H1 (cell line): ENCODE measurements at regions not wholly inside any gene's neighbourhood (a gene's known extent, or its start where the extent isn't known, plus 50 kb on each side); places are given as distances from the start of the nearest gene placed in this dataset.

Experiments used
- CTCF ChIA-PET: fragments of 300-600 bp; sonication (Branson Sonifier 250); formaldehyde crosslinking; loops from one replicate; lab custom pipeline; 2021; ENCODE audit not compliant: partially characterized antibody; lab: Charles Lee
- POLR2A ChIA-PET: fragments of 300-600 bp; sonication (Branson Sonifier 250); formaldehyde crosslinking; loops from one replicate; lab custom pipeline; 2021; ENCODE audit warnings: inconsistent platforms; ENCODE audit not compliant: partially characterized antibody; lab: Charles Lee
- DNase-seq, 2 experiments: peaks; one replicate each; pipeline versions ENCODE4 v3.0.0 to v3.0.0-alpha.2; 2010 to 2022; ENCODE audit warnings: low spot score in 2 of 2, low read depth in 1 of 2, mixed read lengths in 1 of 2
- FAIRE-seq: peaks from 2 replicates; lab custom pipeline; 2011; peaks lifted over from hg19 to GRCh38; lab: Jason Lieb, UNC
- H2AFZ ChIP-seq: 2 replicates; pipeline ENCODE4 v1.8.1; 2012; ENCODE audit warnings: low read length, inconsistent platforms
- H2AK5ac ChIP-seq: 2 replicates; pipeline ENCODE4 v1.6.1; 2013; ENCODE audit warnings: low read depth, low read length
- H2BK120ac ChIP-seq: replicated peaks from 2 replicates; pipeline ENCODE3; 2013; ENCODE audit warnings: low read depth, low read length, inconsistent platforms
- H2BK12ac ChIP-seq: 2 replicates; pipeline ENCODE4 v1.6.1; 2013; ENCODE audit warnings: low read depth, low read length
- H2BK15ac ChIP-seq: 2 replicates; pipeline ENCODE4 v1.6.1; 2013; ENCODE audit warnings: low read length
- H2BK20ac ChIP-seq: 2 replicates; pipeline ENCODE4 v1.6.1; 2013; ENCODE audit warnings: low read length
- H2BK5ac ChIP-seq: 2 replicates; pipeline ENCODE4 v1.6.1; 2013; ENCODE audit warnings: low read depth, low read length
- H3K14ac ChIP-seq: 2 replicates; pipeline ENCODE4 v1.6.1; 2013; ENCODE audit warnings: inconsistent platforms; ENCODE audit not compliant: insufficient read length
- H3K18ac ChIP-seq: 2 replicates; pipeline ENCODE4 v1.6.1; 2013; ENCODE audit warnings: low read length; ENCODE audit errors: extremely low read depth
- H3K23ac ChIP-seq: 2 replicates; pipeline ENCODE4 v1.6.1; 2013; ENCODE audit warnings: inconsistent platforms; ENCODE audit not compliant: insufficient read length
- H3K23me2 ChIP-seq: 2 replicates; pipeline ENCODE4 v1.6.1; 2013; ENCODE audit warnings: low read depth, low read length
- H3K27ac ChIP-seq: 2 replicates; pipeline ENCODE4 v1.6.1; 2011; ENCODE audit warnings: low read depth, low read length, inconsistent platforms
- H3K27me3 ChIP-seq, 4 experiments: replicated peaks in 1 of 4; 1 replicate in 1 of 4; 2 replicates in 3 of 4; pipeline versions ENCODE4 v1.6.1 to v1.8.1; 2011 to 2013; ENCODE audit warnings: low read length in 3 of 4, mild to moderate bottlenecking in 3 of 4, inconsistent platforms in 2 of 4, mixed read lengths in 2 of 4, moderate library complexity in 1 of 4; ENCODE audit not compliant: control insufficient read depth in 3 of 4, insufficient read depth in 3 of 4; ENCODE audit errors: extremely low read depth in 1 of 4
- H3K36me3 ChIP-seq, 4 experiments: 2 replicates each; pipeline versions ENCODE4 v1.6.1 to v1.8.1; 2011 to 2013; ENCODE audit warnings: mild to moderate bottlenecking in 4 of 4, low read length in 3 of 4, moderate library complexity in 2 of 4, control low read depth in 1 of 4, inconsistent platforms in 1 of 4; ENCODE audit not compliant: insufficient read depth in 4 of 4, control insufficient read depth in 2 of 4
- H3K4ac ChIP-seq: replicated peaks from 2 replicates; pipeline ENCODE3; 2013; ENCODE audit warnings: low read length, low read depth, mixed read lengths, inconsistent platforms; ENCODE audit not compliant: insufficient read length
- H3K4me1 ChIP-seq, 4 experiments: replicated peaks in 1 of 4; 1 replicate in 1 of 4; 2 replicates in 3 of 4; pipeline versions ENCODE4 v1.6.1 to v1.8.1; 2011 to 2013; ENCODE audit warnings: low read length in 3 of 4, inconsistent platforms in 2 of 4, mixed read lengths in 1 of 4; ENCODE audit not compliant: insufficient read depth in 4 of 4, control insufficient read depth in 3 of 4
- H3K4me2 ChIP-seq, 2 experiments: 2 replicates each; pipeline versions ENCODE4 v1.6.1 to v1.8.1; 2011 to 2013; ENCODE audit warnings: low read depth in 2 of 2, low read length in 2 of 2, control low read depth in 1 of 2, inconsistent platforms in 1 of 2, mild to moderate bottlenecking in 1 of 2; ENCODE audit not compliant: insufficient read depth in 1 of 2
- H3K4me3 ChIP-seq, 4 experiments: fragments of 200-600, 300-600 bp in 1 of 4; sonication (generic), shearing (Covaris generic), sonication (Bioruptor Twin) in 1 of 4; 2 replicates each; pipeline versions ENCODE4 v1.5.1 to v1.8.1; 2011 to 2016; ENCODE audit warnings: low read length in 4 of 4, low read depth in 3 of 4, control low read depth in 2 of 4, inconsistent platforms in 2 of 4, mild to moderate bottlenecking in 2 of 4, mixed read lengths in 1 of 4, moderate library complexity in 1 of 4; ENCODE audit not compliant: insufficient read depth in 2 of 4; ENCODE audit errors: extremely low read depth in 1 of 4
- H3K56ac ChIP-seq: replicated peaks from 2 replicates; pipeline ENCODE3; 2013; ENCODE audit warnings: low read depth, mild to moderate bottlenecking, mixed read lengths, low read length, inconsistent platforms; ENCODE audit not compliant: insufficient read length
- H3K79me1 ChIP-seq: 2 replicates; pipeline ENCODE4 v1.6.1; 2013; ENCODE audit warnings: low read depth, low read length, control low read depth
- H3K79me2 ChIP-seq, 2 experiments: 2 replicates each; pipeline versions ENCODE4 v1.6.1 to v1.8.1; 2012 to 2013; ENCODE audit warnings: low read length in 2 of 2, mild to moderate bottlenecking in 2 of 2, inconsistent platforms in 1 of 2; ENCODE audit not compliant: insufficient read depth in 2 of 2, control insufficient read depth in 1 of 2
- H3K9ac ChIP-seq, 4 experiments: replicated peaks in 1 of 4; 1 replicate in 1 of 4; 2 replicates in 3 of 4; pipeline versions ENCODE4 v1.6.1 to v1.8.1; 2011 to 2013; ENCODE audit warnings: low read depth in 3 of 4, low read length in 3 of 4, control low read depth in 2 of 4, mild to moderate bottlenecking in 2 of 4, moderate library complexity in 2 of 4, inconsistent platforms in 1 of 4; ENCODE audit errors: extremely low read depth in 1 of 4
- H3K9me3 ChIP-seq, 2 experiments: 2 replicates each; pipeline versions ENCODE4 v1.6.1 to v1.8.1; 2012 to 2013; ENCODE audit warnings: mild to moderate bottlenecking in 2 of 2, moderate library complexity in 2 of 2, control low read depth in 1 of 2, inconsistent platforms in 1 of 2, low read depth in 1 of 2, low read length in 1 of 2, mixed read lengths in 1 of 2; ENCODE audit not compliant: insufficient read depth in 2 of 2
- H4K20me1 ChIP-seq, 2 experiments: replicated peaks in 1 of 2; 2 replicates each; pipeline versions ENCODE3 to v1.8.1; 2011 to 2013; ENCODE audit warnings: inconsistent platforms in 2 of 2, low read length in 2 of 2, mild to moderate bottlenecking in 1 of 2; ENCODE audit not compliant: insufficient read depth in 2 of 2, control insufficient read depth in 1 of 2
- H4K5ac ChIP-seq: 2 replicates; pipeline ENCODE4 v1.6.1; 2013; ENCODE audit warnings: low read length, low read depth, mixed read lengths, inconsistent platforms; ENCODE audit not compliant: insufficient read length
- H4K8ac ChIP-seq: 2 replicates; pipeline ENCODE4 v1.8.0; 2013; ENCODE audit warnings: mild to moderate bottlenecking, moderate library complexity, low read length, inconsistent platforms; ENCODE audit not compliant: insufficient read depth; ENCODE audit errors: extremely low read depth
- H4K91ac ChIP-seq: replicated peaks from 2 replicates; pipeline ENCODE3; 2013; ENCODE audit warnings: low read length, mixed read lengths, inconsistent platforms; ENCODE audit not compliant: insufficient read length
- EGR1 ChIP-seq: IDR thresholded peaks from 2 replicates; pipeline ENCODE4 v1.6.1; 2011; ENCODE audit warnings: low read depth, low read length, borderline replicate concordance
- POU5F1 ChIP-seq: IDR thresholded peaks from 2 replicates; pipeline ENCODE4 v1.6.1; 2011; ENCODE audit warnings: low read depth, mild to moderate bottlenecking, low read length, moderate library complexity
- RXRA ChIP-seq: IDR thresholded peaks from 2 replicates; pipeline ENCODE4 v1.6.1; 2011; ENCODE audit warnings: low read depth, mild to moderate bottlenecking, low read length, moderate library complexity; ENCODE audit not compliant: insufficient read depth
- WGBS, 2 experiments: shearing (Covaris generic) in 1 of 2; methylation state at CpG; one replicate each; pipeline versions ENCODE4 v1.1.6 to v1.1.7; 2013 to 2015; ENCODE audit warnings: low lambda C conversion rate in 2 of 2, mixed read lengths in 2 of 2, inconsistent platforms in 1 of 2, low coverage in 1 of 2, missing lambda C conversion rate in 1 of 2; ENCODE audit not compliant: insufficient replicate concordance in 2 of 2, insufficient coverage in 1 of 2, insufficient read length in 1 of 2; ENCODE audit errors: extremely low coverage in 1 of 2, missing lambda C conversion rate in 1 of 2; 5-methylcytosine and 5-hydroxymethylcytosine counted together

GRCh38 chr12:30357766-30358490, 337.7 kb downstream of the IPO8 start:
- H3K56ac ChIP-seq = no peak overlapping the region
- POLR2A ChIA-PET = no interaction called here
- 78% methylated on average over 7 of the region's 7 CpGs; no CpG with 5 or more reads in 1 of the 2 experiments for WGBS, 2 experiments
- H2BK15ac ChIP-seq = no peak overlapping the region
- no peak overlapping the region for H3K4me3 ChIP-seq
- H3K79me2 ChIP-seq = no peaks in the 10 kb centered on the region
- H2AFZ ChIP-seq = no peak overlapping the region
- no peak overlapping the region for H2AK5ac ChIP-seq
- DNase-seq (no peak), FAIRE-seq (no peak)
- no peak overlapping the region for H4K8ac ChIP-seq
- H3K9ac ChIP-seq = no peak overlapping the region
- peaks cover 5% of the 10 kb centered on the region in 2 experiments; a peak in 1 of 4 replicates for H3K9me3 ChIP-seq
- no peaks in the 10 kb centered on the region for H3K79me1 ChIP-seq
- H3K23me2 ChIP-seq = no peaks in the 10 kb centered on the region; the same call in 1 of the 2 replicates
- no peak overlapping the region for H3K4ac ChIP-seq
- H3K4me2 ChIP-seq = no peak overlapping the region
- no peak overlapping the region for H3K27ac ChIP-seq
- no peak overlapping the region for H2BK5ac ChIP-seq
- H3K4me1 ChIP-seq = no peaks in the 10 kb centered on the region
- H2BK20ac ChIP-seq = no peak overlapping the region
- no peaks in the 10 kb centered on the region for H3K27me3 ChIP-seq
- no peak overlapping the region for H3K14ac ChIP-seq
- TF ChIP-seq EGR1 (no peak), RXRA (no peak), POU5F1 (no peak)
- TF ChIP-seq, all 59 proteins: peak for 0
- no peak overlapping the region for H4K5ac ChIP-seq
- H4K91ac ChIP-seq = no peak overlapping the region
- CTCF ChIA-PET = no interaction called here
- no peaks in the 10 kb centered on the region; a peak in 1 of 8 replicates for H3K36me3 ChIP-seq
- no peak overlapping the region for H3K18ac ChIP-seq
- no peak overlapping the region for H3K23ac ChIP-seq
- H2BK120ac ChIP-seq = no peak overlapping the region
- H4K20me1 ChIP-seq = no peaks in the 10 kb centered on the region
- no peak overlapping the region for H2BK12ac ChIP-seq
